ENCODE measurements at regions not wholly inside any gene's neighbourhood (a gene's known extent, or its start where the extent isn't known, plus 50 kb on each side); places are given as distances from the start of the nearest gene placed in this dataset.
"Not testable (repeated sequence)": the region's sequence is repeated elsewhere in the genome, so short reads cannot be mapped to it uniquely, and the experiment has no call there.

DNA sequence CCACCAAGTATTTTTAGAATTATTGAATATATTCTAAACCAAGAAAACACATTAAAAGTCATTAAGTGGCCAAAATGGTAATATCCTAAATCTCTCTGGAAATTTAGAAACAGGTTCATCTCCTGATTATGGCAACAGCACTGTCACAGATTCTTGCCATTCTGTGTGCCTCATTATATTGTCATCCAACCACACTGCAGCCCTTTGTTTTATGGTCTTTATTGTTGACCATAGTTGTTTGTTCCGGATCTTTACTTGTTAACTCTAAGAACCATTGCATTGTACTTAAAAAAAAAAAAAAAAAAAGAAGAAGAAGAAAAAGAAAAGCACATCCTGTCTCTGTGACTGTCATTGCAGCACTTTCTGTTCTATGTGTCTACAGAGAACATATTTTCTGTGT, 822.1 kb upstream of the ADGRL3 start:
- no peaks in the 10 kb centered on the region for H3K4me1 Mint-ChIP-seq (ENCODE audit: low read depth)

GRCh38 chr4:60384516-60384915, 815.6 kb upstream of the ADGRL3 start:
- Mint-ChIP-seq H3K36me3 (ENCODE audit: low read depth) (no peaks in the 10 kb centered on the region), H3K4me3 (no peak overlapping the region), H3K9me3 (peaks cover 19% of the 10 kb centered on the region), H3K4me1 (ENCODE audit: low read depth) (no peaks in the 10 kb centered on the region), H3K27ac (no peak overlapping the region), H3K27me3 (ENCODE audit: low read depth) (no peaks in the 10 kb centered on the region)

More for the DNA sequence above, 822.1 kb upstream of the ADGRL3 start:
- Mint-ChIP-seq H3K9me3 (peaks cover 16% of the 10 kb centered on the region), H3K27me3 (ENCODE audit: low read depth) (no peaks in the 10 kb centered on the region), H3K36me3 (ENCODE audit: low read depth) (no peaks in the 10 kb centered on the region), H3K27ac (no peak overlapping the region), H3K4me3 (no peak overlapping the region)

GRCh38 chr4:60389633-60390032, 810.5 kb upstream of the ADGRL3 start:
- no peaks in the 10 kb centered on the region for H3K27me3 Mint-ChIP-seq (ENCODE audit: low read depth)
- no peaks in the 10 kb centered on the region for H3K36me3 Mint-ChIP-seq (ENCODE audit: low read depth)
- H3K27ac Mint-ChIP-seq = no peak overlapping the region
- peaks cover 17% of the 10 kb centered on the region for H3K9me3 Mint-ChIP-seq
- no peaks in the 10 kb centered on the region for H3K4me1 Mint-ChIP-seq (ENCODE audit: low read depth)
- no peak overlapping the region for H3K4me3 Mint-ChIP-seq

DNA sequence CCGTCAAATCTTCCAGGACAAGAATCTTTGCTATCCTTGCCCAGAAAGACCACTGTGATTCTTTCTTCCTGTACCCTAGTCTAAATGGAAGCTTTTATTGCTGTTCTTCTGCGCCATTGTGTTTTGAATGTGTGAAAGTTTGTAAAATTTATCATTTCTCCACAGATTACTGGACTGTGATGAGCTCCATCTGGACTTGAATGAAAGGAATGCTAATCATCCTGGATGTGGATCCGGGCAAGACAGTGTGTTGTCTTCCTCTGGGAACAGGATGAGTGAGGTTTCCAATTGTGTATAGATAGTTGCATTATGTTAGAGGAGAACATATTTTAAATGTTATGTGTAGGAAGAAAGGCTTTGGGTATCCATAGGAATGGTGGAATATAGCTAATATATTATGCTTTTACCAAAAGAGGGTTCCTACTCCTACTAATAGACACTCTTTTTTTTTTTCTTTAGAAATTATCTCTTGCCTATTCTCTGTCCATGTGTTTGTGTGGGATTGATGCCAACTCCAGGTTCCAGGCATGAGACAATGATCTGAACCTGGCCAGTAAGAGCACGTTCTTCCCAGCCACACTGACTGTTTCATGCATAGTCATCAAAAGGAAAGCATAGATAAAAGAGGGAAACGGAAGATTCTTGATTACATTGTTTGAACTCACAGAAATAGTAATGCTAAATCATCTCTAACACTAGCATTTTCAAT, 803.6 kb upstream of the ADGRL3 start:
- Mint-ChIP-seq H3K27me3 (ENCODE audit: low read depth) (no peaks in the 10 kb centered on the region), H3K36me3 (ENCODE audit: low read depth) (no peaks in the 10 kb centered on the region), H3K4me1 (ENCODE audit: low read depth) (no peaks in the 10 kb centered on the region), H3K4me3 (no peak overlapping the region), H3K9me3 (peaks cover 23% of the 10 kb centered on the region), H3K27ac (no peak overlapping the region)

GRCh38 chr4:60400593-60400992, 799.5 kb upstream of the ADGRL3 start:
- Mint-ChIP-seq H3K27ac (no peak overlapping the region), H3K27me3 (ENCODE audit: low read depth) (no peaks in the 10 kb centered on the region), H3K4me3 (no peak overlapping the region), H3K4me1 (ENCODE audit: low read depth) (no peaks in the 10 kb centered on the region), H3K9me3 (peaks cover 14% of the 10 kb centered on the region), H3K36me3 (ENCODE audit: low read depth) (no peaks in the 10 kb centered on the region)

DNA sequence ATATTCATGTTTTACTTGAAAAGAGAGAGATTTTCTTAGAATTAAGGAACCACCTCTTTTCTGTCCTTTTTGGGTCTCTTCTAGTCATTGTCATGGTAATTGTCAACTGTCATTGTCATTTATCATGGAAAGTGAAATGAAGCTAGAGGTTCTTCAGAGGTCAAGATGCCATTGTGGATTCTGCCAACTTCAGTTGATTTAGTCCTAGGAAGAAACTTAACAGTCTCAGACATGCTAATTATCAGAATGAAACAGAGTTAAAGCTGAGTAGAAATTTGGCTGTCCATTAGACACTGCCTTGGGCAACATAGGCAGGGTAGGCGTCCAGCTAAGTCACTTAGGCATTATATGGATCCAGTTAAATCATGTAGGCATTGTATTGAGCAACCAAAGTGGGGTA, 796.1 kb upstream of the ADGRL3 start:
- no peaks in the 10 kb centered on the region for H3K4me1 Mint-ChIP-seq (ENCODE audit: low read depth)
- no peaks in the 10 kb centered on the region for H3K27me3 Mint-ChIP-seq (ENCODE audit: low read depth)
- peaks cover 15% of the 10 kb centered on the region for H3K9me3 Mint-ChIP-seq
- no peak overlapping the region for H3K4me3 Mint-ChIP-seq
- no peak overlapping the region for H3K27ac Mint-ChIP-seq
- H3K36me3 Mint-ChIP-seq (ENCODE audit: low read depth) = no peaks in the 10 kb centered on the region

DNA sequence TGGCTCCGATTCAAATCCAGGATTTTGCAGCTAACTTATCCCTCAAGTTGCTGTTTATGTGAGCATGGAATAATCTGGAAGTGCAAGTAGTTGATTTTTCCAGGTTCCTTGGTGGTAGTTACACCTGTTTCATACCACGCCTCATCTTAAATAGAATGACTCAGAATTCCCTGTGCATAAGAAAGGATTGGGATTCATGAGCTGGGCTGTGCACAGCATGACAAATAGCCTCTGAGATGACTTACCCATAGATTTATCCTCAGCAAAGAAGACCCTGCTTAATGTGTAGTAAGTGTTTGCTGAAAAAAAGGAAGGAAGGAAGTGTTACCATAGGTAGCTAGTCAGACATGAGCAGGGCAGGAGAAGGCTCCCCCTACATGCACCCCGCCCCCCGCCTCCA, 777.7 kb upstream of the ADGRL3 start:
- no peak overlapping the region for H3K27ac Mint-ChIP-seq
- H3K36me3 Mint-ChIP-seq (ENCODE audit: low read depth) = no peaks in the 10 kb centered on the region
- H3K27me3 Mint-ChIP-seq (ENCODE audit: low read depth) = no peaks in the 10 kb centered on the region
- H3K4me3 Mint-ChIP-seq = no peak overlapping the region
- H3K9me3 Mint-ChIP-seq = peaks cover 22% of the 10 kb centered on the region
- no peaks in the 10 kb centered on the region for H3K4me1 Mint-ChIP-seq (ENCODE audit: low read depth)

GRCh38 chr4:60423573-60424184, 776.4 kb upstream of the ADGRL3 start:
- not testable (repeated sequence) for H3K4me3 Mint-ChIP-seq; H3K27me3 Mint-ChIP-seq (ENCODE audit: low read depth); H3K4me1 Mint-ChIP-seq (ENCODE audit: low read depth); H3K27ac Mint-ChIP-seq; H3K36me3 Mint-ChIP-seq (ENCODE audit: low read depth)
- H3K9me3 Mint-ChIP-seq = peaks cover 14% of the 10 kb centered on the region

GRCh38 chr4:60432911-60433310, 767.2 kb upstream of the ADGRL3 start:
- H3K9me3 Mint-ChIP-seq = peaks cover 9% of the 10 kb centered on the region
- no peaks in the 10 kb centered on the region for H3K36me3 Mint-ChIP-seq (ENCODE audit: low read depth)
- H3K27ac Mint-ChIP-seq = no peak overlapping the region
- no peaks in the 10 kb centered on the region for H3K4me1 Mint-ChIP-seq (ENCODE audit: low read depth)
- no peaks in the 10 kb centered on the region for H3K27me3 Mint-ChIP-seq (ENCODE audit: low read depth)
- H3K4me3 Mint-ChIP-seq = no peak overlapping the region

DNA sequence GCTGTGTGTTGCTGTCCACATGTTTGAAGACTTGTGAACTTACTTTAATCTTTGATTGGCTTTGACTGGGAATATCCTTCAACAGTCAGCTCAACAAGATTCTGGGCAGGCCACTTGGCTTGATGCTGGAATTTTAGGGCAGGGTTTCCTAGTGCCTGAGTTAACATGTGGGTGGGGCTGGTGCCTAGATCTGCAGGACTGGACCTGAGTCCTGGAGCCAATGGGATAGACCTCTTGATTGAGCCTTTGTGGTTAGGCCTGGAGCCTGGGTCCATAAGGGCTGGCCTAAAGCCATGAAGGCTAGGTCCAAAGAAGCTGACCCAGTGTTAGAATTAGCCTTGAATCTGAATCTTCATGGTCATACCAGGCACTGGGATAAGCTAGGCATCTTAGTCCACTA, 757.1 kb upstream of the ADGRL3 start:
- Mint-ChIP-seq H3K4me1 (ENCODE audit: low read depth) (no peaks in the 10 kb centered on the region), H3K27me3 (ENCODE audit: low read depth) (no peaks in the 10 kb centered on the region), H3K27ac (no peak overlapping the region), H3K4me3 (no peak overlapping the region), H3K36me3 (ENCODE audit: low read depth) (no peaks in the 10 kb centered on the region), H3K9me3 (peaks cover 14% of the 10 kb centered on the region)

DNA sequence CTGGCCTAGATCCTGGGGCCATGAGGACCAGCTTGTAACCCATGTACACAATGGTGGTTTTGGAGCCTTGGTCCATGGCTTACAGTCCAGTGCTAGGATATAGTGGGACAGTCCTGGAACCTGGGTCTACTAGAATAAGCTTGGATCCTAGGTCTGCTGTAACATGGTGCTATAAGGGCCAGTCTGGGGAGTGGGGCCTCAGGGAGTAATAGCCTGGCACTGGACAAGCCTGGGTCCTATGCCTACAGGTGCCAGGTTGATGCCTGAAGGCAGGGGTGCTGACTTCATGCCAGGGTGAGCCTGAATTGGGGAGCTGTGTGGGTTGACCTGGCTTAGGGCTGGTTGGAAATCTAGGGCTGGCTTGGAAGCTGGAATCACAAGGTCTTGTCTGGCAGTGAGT, 756.3 kb upstream of the ADGRL3 start:
- no peak overlapping the region for H3K27ac Mint-ChIP-seq
- H3K9me3 Mint-ChIP-seq = peaks cover 14% of the 10 kb centered on the region
- no peaks in the 10 kb centered on the region for H3K27me3 Mint-ChIP-seq (ENCODE audit: low read depth)
- no peak overlapping the region for H3K4me3 Mint-ChIP-seq
- no peaks in the 10 kb centered on the region for H3K4me1 Mint-ChIP-seq (ENCODE audit: low read depth)
- no peaks in the 10 kb centered on the region for H3K36me3 Mint-ChIP-seq (ENCODE audit: low read depth)

GRCh38 chr4:60450054-60450453, 750.1 kb upstream of the ADGRL3 start:
- H3K27me3 Mint-ChIP-seq (ENCODE audit: low read depth) = no peaks in the 10 kb centered on the region
- no peak overlapping the region for H3K4me3 Mint-ChIP-seq
- H3K4me1 Mint-ChIP-seq (ENCODE audit: low read depth) = no peaks in the 10 kb centered on the region
- H3K36me3 Mint-ChIP-seq (ENCODE audit: low read depth) = no peaks in the 10 kb centered on the region
- H3K27ac Mint-ChIP-seq = no peak overlapping the region
- peaks cover 10% of the 10 kb centered on the region for H3K9me3 Mint-ChIP-seq

GRCh38 chr4:60452266-60452665, 747.9 kb upstream of the ADGRL3 start:
- peaks cover 10% of the 10 kb centered on the region for H3K9me3 Mint-ChIP-seq
- no peaks in the 10 kb centered on the region for H3K27me3 Mint-ChIP-seq (ENCODE audit: low read depth)
- H3K4me3 Mint-ChIP-seq = no peak overlapping the region
- H3K36me3 Mint-ChIP-seq (ENCODE audit: low read depth) = no peaks in the 10 kb centered on the region
- H3K27ac Mint-ChIP-seq = no peak overlapping the region
- no peaks in the 10 kb centered on the region for H3K4me1 Mint-ChIP-seq (ENCODE audit: low read depth)

GRCh38 chr4:60455380-60455779, 744.7 kb upstream of the ADGRL3 start:
- H3K4me3 Mint-ChIP-seq = no peak overlapping the region
- peaks cover 9% of the 10 kb centered on the region for H3K9me3 Mint-ChIP-seq
- no peak overlapping the region for H3K27ac Mint-ChIP-seq

DNA sequence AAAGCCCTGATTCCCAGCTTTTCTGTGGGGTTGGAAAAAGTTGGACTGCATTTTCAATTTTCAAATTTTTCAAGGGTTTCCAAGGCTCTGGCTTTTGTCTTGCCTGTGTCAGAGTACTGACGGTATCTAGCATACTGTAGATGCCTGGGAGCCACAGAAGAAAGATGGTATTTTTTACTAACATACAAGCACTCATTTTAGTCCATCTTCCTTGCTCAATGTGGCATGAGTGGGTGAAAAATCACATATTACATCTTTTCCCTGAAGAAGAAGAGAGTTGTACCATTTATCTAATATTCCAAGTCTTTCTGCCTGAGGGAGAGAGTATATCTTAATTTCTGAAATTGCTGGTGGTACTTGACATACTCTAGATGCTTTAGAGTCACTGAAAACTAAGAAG, 738.6 kb upstream of the ADGRL3 start:
- H3K36me3 Mint-ChIP-seq (ENCODE audit: low read depth) = no peaks in the 10 kb centered on the region
- H3K4me1 Mint-ChIP-seq (ENCODE audit: low read depth) = no peaks in the 10 kb centered on the region
- H3K9me3 Mint-ChIP-seq = peaks cover 27% of the 10 kb centered on the region
- no peaks in the 10 kb centered on the region for H3K27me3 Mint-ChIP-seq (ENCODE audit: low read depth)
- H3K4me3 Mint-ChIP-seq = no peak overlapping the region
- H3K27ac Mint-ChIP-seq = no peak overlapping the region

More at GRCh38 chr4:60455380-60455779, 744.7 kb upstream of the ADGRL3 start:
- no peaks in the 10 kb centered on the region for H3K4me1 Mint-ChIP-seq (ENCODE audit: low read depth)
- no peaks in the 10 kb centered on the region for H3K27me3 Mint-ChIP-seq (ENCODE audit: low read depth)
- no peaks in the 10 kb centered on the region for H3K36me3 Mint-ChIP-seq (ENCODE audit: low read depth)
